B cell (primary cell): ENCODE measurements at regions not wholly inside any gene's neighbourhood (a gene's known extent, or its start where the extent isn't known, plus 50 kb on each side); places are given as distances from the start of the nearest gene placed in this dataset.

Experiments used
- EZH2 ChIP-seq: IDR thresholded peaks from 2 replicates; pipeline ENCODE4 v1.6.1; 2012; ENCODE audit warnings: borderline replicate concordance, low read depth, mild to moderate bottlenecking, moderate library complexity, low read length; ENCODE audit not compliant: insufficient read depth, poor library complexity, severe bottlenecking
- TF ChIP-seq, protein P1 (sequence below): fragments of 200-600 bp; IDR thresholded peaks from one replicate; pipeline ENCODE4 v1.8.0; 2022; ENCODE audit warnings: antibody characterized with exemption, mild to moderate bottlenecking

DNA sequence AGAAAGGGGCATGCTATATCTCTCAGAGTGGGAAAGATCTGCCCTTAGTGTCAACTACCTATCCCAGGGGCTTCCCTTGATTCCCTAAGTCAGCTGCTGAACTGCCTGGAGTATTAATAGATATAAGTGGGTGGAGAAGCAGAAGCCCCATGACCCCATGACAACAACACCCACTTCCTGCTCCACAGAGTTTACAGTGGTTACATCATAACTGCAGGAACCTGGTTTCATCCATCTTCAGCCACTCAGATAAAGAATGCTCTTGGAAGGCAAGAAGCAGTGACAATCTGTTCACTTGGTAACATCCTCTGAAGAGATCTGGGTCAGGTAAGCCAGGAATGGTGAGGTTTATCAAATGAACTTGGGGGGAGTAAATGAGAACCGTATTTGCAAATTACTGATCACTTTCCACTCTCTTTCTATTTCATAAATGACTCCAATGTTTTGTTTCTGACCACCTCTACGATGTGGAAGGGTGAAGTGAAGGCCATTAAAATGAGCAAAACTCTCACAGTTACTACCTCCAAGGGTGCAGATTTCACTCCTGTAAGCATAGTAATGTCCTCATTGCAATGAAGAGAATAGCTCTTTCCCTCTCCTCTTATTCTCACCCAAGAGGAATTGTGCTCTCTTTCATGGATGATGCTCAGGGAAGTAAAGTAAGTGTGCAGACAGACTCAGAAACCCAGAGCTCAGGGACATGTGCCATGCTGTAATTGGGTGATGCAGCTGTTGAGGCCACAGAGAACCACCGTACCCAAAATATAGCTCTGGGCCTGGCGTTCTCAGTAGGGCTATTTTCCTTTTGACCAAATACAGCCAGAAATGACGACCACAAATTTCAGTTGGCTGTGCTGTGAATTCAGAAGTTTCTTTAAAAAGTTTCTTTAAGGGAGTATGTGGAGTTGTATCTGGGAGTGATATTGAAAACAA is 192.8 kb upstream of the APCDD1 start:
- no peak for TF ChIP-seq EZH2
- TF ChIP-seq, protein P1, sequence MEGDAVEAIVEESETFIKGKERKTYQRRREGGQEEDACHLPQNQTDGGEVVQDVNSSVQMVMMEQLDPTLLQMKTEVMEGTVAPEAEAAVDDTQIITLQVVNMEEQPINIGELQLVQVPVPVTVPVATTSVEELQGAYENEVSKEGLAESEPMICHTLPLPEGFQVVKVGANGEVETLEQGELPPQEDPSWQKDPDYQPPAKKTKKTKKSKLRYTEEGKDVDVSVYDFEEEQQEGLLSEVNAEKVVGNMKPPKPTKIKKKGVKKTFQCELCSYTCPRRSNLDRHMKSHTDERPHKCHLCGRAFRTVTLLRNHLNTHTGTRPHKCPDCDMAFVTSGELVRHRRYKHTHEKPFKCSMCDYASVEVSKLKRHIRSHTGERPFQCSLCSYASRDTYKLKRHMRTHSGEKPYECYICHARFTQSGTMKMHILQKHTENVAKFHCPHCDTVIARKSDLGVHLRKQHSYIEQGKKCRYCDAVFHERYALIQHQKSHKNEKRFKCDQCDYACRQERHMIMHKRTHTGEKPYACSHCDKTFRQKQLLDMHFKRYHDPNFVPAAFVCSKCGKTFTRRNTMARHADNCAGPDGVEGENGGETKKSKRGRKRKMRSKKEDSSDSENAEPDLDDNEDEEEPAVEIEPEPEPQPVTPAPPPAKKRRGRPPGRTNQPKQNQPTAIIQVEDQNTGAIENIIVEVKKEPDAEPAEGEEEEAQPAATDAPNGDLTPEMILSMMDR: no peak
